ENCODE measurements at regions not wholly inside any gene's neighbourhood (a gene's known extent, or its start where the extent isn't known, plus 50 kb on each side); places are given as distances from the start of the nearest gene placed in this dataset.

GRCh38 chr1:76764638-76765454 is 102.4 kb upstream of the ST6GALNAC5 start:
- no peak for DNase-seq

GRCh38 chr1:76766381-76766780 is 100.9 kb upstream of the ST6GALNAC5 start:
- DNase-seq: no peak

GRCh38 chr1:76769911-76770310 is 97.4 kb upstream of the ST6GALNAC5 start:
- DNase-seq: no peak

- DNase-seq: no peak
Measured at GRCh38 chr1:76770979-76771378, 96.3 kb upstream of the ST6GALNAC5 start.

- no peak for DNase-seq
Measured at GRCh38 chr1:76781447-76781846, 85.8 kb upstream of the ST6GALNAC5 start.

- DNase-seq: no peak
Measured at GRCh38 chr1:76782809-76783208, 84.5 kb upstream of the ST6GALNAC5 start.

- no peak for DNase-seq
Measured at GRCh38 chr1:76784502-76784901, 82.8 kb upstream of the ST6GALNAC5 start.

GRCh38 chr1:76786222-76786621 is 81.1 kb upstream of the ST6GALNAC5 start:
- no peak for DNase-seq

- no peak for DNase-seq
Measured at GRCh38 chr1:76793594-76793993, 73.7 kb upstream of the ST6GALNAC5 start.

- DNase-seq: no peak
Measured at GRCh38 chr1:76799700-76800099, 67.6 kb upstream of the ST6GALNAC5 start.

GRCh38 chr1:76802094-76802493 is 65.2 kb upstream of the ST6GALNAC5 start:
- no peak for DNase-seq

- no peak for DNase-seq
Measured at GRCh38 chr1:76807543-76808260, 59.6 kb upstream of the ST6GALNAC5 start.

All from activated CD4-positive, alpha-beta T cell treated with anti-CD3 and anti-CD28 coated beads, Interleukin-2, Interleukin-6, amounts not matched to agents 100 ng/mL and 50 ng/mL, durations not matched to agents 16 hours and 8 hours (primary cell).